WTC11 (cell line): ENCODE measurements at regions not wholly inside any gene's neighbourhood (a gene's known extent, or its start where the extent isn't known, plus 50 kb on each side); places are given as distances from the start of the nearest gene placed in this dataset.

Experiments
- ATAC-seq: fragments of 200-7000 bp; cut with Tn5 transposase; 2 replicates; pipeline ENCODE4 v1.10.0; 2021; ENCODE audit warnings: mild to moderate bottlenecking, moderate library complexity
- CTCF ChIA-PET: fragments of 300-600 bp; sonication (Branson Sonifier 250); formaldehyde crosslinking; loops from one replicate; lab custom pipeline; 2021; ENCODE audit warnings: antibody characterized with exemption; lab: Charles Lee
- POLR2A ChIA-PET: fragments of 350-600 bp; sonication (Branson Sonifier 250); formaldehyde crosslinking; loops from one replicate; lab custom pipeline; 2021; ENCODE audit warnings: antibody characterized with exemption; lab: Charles Lee
- DNase-seq: peaks from one replicate; pipeline ENCODE4 v3.0.0; 2021; ENCODE audit warnings: low spot score
- H3K27ac Mint-ChIP-seq: 2 replicates; pipeline ENCODE4 v1.8.0; 2021; ENCODE audit warnings: mixed read lengths
- H3K27me3 Mint-ChIP-seq: 2 replicates; pipeline ENCODE4 v1.8.0; 2021; ENCODE audit warnings: low read depth, mild to moderate bottlenecking, moderate library complexity, mixed read lengths
- H3K36me3 Mint-ChIP-seq: 2 replicates; pipeline ENCODE4 v1.8.0; 2021; ENCODE audit warnings: mixed read lengths
- H3K4me1 Mint-ChIP-seq: 2 replicates; pipeline ENCODE4 v1.8.0; 2022; ENCODE audit warnings: mixed read lengths
- H3K4me3 Mint-ChIP-seq: 2 replicates; pipeline ENCODE4 v1.8.0; 2021; ENCODE audit warnings: mild to moderate bottlenecking, moderate library complexity, mixed read lengths
- H3K9me3 Mint-ChIP-seq: 2 replicates; pipeline ENCODE4 v1.8.0; 2021; ENCODE audit warnings: mixed read lengths
- AFF4 ChIP-seq: sonication (generic); formaldehyde crosslinking; IDR thresholded peaks from 2 replicates; pipeline ENCODE4 v1.8.1; 2023; ENCODE audit warnings: mild to moderate bottlenecking, missing genetic modification reagents, borderline replicate concordance
- ARID4B ChIP-seq: sonication (generic); formaldehyde crosslinking; IDR thresholded peaks from 2 replicates; pipeline ENCODE4 v1.8.0; 2023; ENCODE audit warnings: missing genetic modification reagents, mild to moderate bottlenecking, borderline replicate concordance
- CDX4 ChIP-seq: fragments of 250-450 bp; sonication (Bioruptor Pico); IDR thresholded peaks from 2 replicates; pipeline ENCODE4 v1.9.0; 2021; ENCODE audit warnings: moderate library complexity, mild to moderate bottlenecking, inconsistent platforms, borderline replicate concordance
- CREM ChIP-seq: sonication (generic); formaldehyde crosslinking; IDR thresholded peaks from 2 replicates; pipeline ENCODE4 v1.8.1; 2022; ENCODE audit warnings: mild to moderate bottlenecking, missing genetic modification reagents, moderate library complexity
- FOXK1 ChIP-seq: sonication (generic); formaldehyde crosslinking; IDR thresholded peaks from 2 replicates; pipeline ENCODE4 v1.8.0; 2022; ENCODE audit warnings: mild to moderate bottlenecking, moderate library complexity, missing genetic modification reagents
- HMGA2 ChIP-seq: fragments of 250-450 bp; sonication (Bioruptor Pico); IDR thresholded peaks from 2 replicates; pipeline ENCODE4 v1.4.0; 2021; ENCODE audit warnings: mild to moderate bottlenecking, moderate library complexity
- KAT7 ChIP-seq: sonication (generic); formaldehyde crosslinking; IDR thresholded peaks from 2 replicates; pipeline ENCODE4 v1.8.1; 2023; ENCODE audit warnings: missing genetic modification reagents, mild to moderate bottlenecking, borderline replicate concordance
- MLX ChIP-seq: sonication (generic); formaldehyde crosslinking; IDR thresholded peaks from 2 replicates; pipeline ENCODE4 v1.8.1; 2023; ENCODE audit warnings: mild to moderate bottlenecking, missing genetic modification reagents, moderate library complexity
- MXD4 ChIP-seq: fragments of 250-450 bp; sonication (Bioruptor Pico); IDR thresholded peaks from 2 replicates; pipeline ENCODE4 v1.8.0; 2021; ENCODE audit warnings: mild to moderate bottlenecking, moderate library complexity, borderline replicate concordance
- PRRX2 ChIP-seq: fragments of 250-450 bp; sonication (Bioruptor Pico); IDR thresholded peaks from 2 replicates; pipeline ENCODE4 v1.8.0; 2021; ENCODE audit warnings: mild to moderate bottlenecking
- ZBTB21 ChIP-seq: sonication (generic); formaldehyde crosslinking; IDR thresholded peaks from 2 replicates; pipeline ENCODE4 v1.8.1; 2023; ENCODE audit warnings: mild to moderate bottlenecking, missing genetic modification reagents, borderline replicate concordance
- ZNF317 ChIP-seq: sonication (generic); formaldehyde crosslinking; IDR thresholded peaks from 2 replicates; pipeline ENCODE4 v1.8.1; 2023; ENCODE audit warnings: low read depth, mild to moderate bottlenecking, moderate library complexity, missing genetic modification reagents, borderline replicate concordance
- TF ChIP-seq, protein P1 (sequence below): fragments of 200-600 bp; IDR thresholded peaks from 2 replicates; pipeline ENCODE4 v1.8.0; 2022; ENCODE audit warnings: antibody characterized with exemption
- TF ChIP-seq, protein P2 (sequence below): sonication (generic); formaldehyde crosslinking; IDR thresholded peaks from 2 replicates; pipeline ENCODE4 v1.8.0; 2023; ENCODE audit warnings: missing genetic modification reagents

DNA sequence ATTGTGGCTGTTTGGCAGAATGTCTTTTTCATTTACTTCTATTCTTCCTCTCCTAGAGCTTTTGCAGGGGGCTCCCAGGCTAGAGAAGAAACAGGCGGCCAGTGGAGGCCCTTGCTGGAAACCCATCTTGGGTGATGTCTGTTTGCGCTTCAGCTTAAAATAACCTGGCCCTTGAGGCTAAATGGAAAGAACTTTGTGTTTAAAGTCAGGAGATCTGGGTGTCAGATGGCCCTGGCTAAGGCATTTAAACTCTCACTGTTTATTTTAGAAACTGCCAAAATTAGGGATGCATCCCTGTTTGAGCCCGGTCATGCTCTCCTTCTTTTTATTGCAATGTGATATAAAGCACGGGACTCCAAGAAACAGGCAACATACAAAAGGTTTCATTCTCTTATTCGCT, 118.4 kb upstream of the RMP24 start:
- H3K27me3 Mint-ChIP-seq, result peaks cover 7% of the 10 kb centered on the region
- TF ChIP-seq FOXK1 (CRISPR knock-in tag), result no peak
- TF ChIP-seq ZNF317 (CRISPR knock-in tag), result no peak
- no peak for TF ChIP-seq MXD4
- TF ChIP-seq, protein P1, sequence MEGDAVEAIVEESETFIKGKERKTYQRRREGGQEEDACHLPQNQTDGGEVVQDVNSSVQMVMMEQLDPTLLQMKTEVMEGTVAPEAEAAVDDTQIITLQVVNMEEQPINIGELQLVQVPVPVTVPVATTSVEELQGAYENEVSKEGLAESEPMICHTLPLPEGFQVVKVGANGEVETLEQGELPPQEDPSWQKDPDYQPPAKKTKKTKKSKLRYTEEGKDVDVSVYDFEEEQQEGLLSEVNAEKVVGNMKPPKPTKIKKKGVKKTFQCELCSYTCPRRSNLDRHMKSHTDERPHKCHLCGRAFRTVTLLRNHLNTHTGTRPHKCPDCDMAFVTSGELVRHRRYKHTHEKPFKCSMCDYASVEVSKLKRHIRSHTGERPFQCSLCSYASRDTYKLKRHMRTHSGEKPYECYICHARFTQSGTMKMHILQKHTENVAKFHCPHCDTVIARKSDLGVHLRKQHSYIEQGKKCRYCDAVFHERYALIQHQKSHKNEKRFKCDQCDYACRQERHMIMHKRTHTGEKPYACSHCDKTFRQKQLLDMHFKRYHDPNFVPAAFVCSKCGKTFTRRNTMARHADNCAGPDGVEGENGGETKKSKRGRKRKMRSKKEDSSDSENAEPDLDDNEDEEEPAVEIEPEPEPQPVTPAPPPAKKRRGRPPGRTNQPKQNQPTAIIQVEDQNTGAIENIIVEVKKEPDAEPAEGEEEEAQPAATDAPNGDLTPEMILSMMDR, result no peak
- no peak for TF ChIP-seq CREM (CRISPR knock-in tag)
- TF ChIP-seq MLX, result no peak
- no peak for TF ChIP-seq HMGA2
- no peak for TF ChIP-seq AFF4
- TF ChIP-seq, all 79 proteins: peak for 0
- Mint-ChIP-seq H3K4me1 (peaks cover 31% of the 10 kb centered on the region), H3K27ac (no peak overlapping the region), H3K9me3 (peaks cover 32% of the 10 kb centered on the region), H3K36me3 (peaks cover 31% of the 10 kb centered on the region), H3K4me3 (no peak overlapping the region)
- CTCF ChIA-PET, result no interaction called here
- POLR2A ChIA-PET, result no interaction called here
- no peak for DNase-seq
- ATAC-seq, result no peak

DNA sequence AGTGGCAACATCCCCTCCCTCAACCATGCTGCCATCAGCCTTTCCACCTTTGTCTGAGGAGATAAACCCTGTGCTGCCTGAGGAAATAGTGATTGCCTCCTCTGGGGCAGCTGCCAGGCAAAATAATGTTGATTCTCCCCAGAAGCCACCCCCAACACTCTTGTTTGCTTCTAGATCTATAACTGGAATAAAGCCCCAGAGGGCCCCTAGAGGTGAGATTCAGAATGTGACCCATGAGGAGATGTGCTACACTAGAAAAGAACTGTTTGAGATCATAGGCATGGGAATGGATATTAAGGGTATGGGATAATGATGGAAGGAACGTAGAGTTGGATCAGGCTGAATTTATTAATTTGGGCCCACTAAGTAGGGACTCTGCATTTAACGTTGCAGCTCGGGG, 116.3 kb upstream of the RMP24 start:
- POLR2A ChIA-PET, result no interaction called here
- DNase-seq, result no peak
- H3K27me3 Mint-ChIP-seq, result peaks cover 7% of the 10 kb centered on the region
- no peak overlapping the region for H3K27ac Mint-ChIP-seq
- ATAC-seq, result no peak
- H3K4me1 Mint-ChIP-seq, result peaks cover 37% of the 10 kb centered on the region
- no peak overlapping the region for H3K4me3 Mint-ChIP-seq
- CTCF ChIA-PET, result no interaction called here
- peaks cover 34% of the 10 kb centered on the region for H3K36me3 Mint-ChIP-seq
- peaks cover 40% of the 10 kb centered on the region for H3K9me3 Mint-ChIP-seq
- TF ChIP-seq CDX4 (CRISPR knock-in tag) (no peak), KAT7 (no peak), AFF4 (no peak), ZBTB21 (no peak), PRRX2 (CRISPR knock-in tag) (no peak), ARID4B (CRISPR knock-in tag) (no peak), MLX (no peak)
- TF ChIP-seq, protein P2, sequence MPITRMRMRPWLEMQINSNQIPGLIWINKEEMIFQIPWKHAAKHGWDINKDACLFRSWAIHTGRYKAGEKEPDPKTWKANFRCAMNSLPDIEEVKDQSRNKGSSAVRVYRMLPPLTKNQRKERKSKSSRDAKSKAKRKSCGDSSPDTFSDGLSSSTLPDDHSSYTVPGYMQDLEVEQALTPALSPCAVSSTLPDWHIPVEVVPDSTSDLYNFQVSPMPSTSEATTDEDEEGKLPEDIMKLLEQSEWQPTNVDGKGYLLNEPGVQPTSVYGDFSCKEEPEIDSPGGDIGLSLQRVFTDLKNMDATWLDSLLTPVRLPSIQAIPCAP (CRISPR knock-in tag), result no peak
- TF ChIP-seq, protein P1, result no peak
